T-cell (primary cell): ENCODE measurements at regions not wholly inside any gene's neighbourhood (a gene's known extent, or its start where the extent isn't known, plus 50 kb on each side); places are given as distances from the start of the nearest gene placed in this dataset.
"Not testable (repeated sequence)": the region's sequence is repeated elsewhere in the genome, so short reads cannot be mapped to it uniquely, and the experiment has no call there.

Experiments
- ATAC-seq, 4 experiments: fragments of 200-7000 bp in 3 of 4; fragments of 150-1000 bp in 1 of 4; cut with Tn5 transposase; replicated peaks in 1 of 4; 1 replicate in 3 of 4; 2 replicates in 1 of 4; pipeline ENCODE4 v1.10.0; 2021; ENCODE audit warnings: moderate library complexity in 3 of 4, mild to moderate bottlenecking in 2 of 4, moderate number of reproducible peaks in 1 of 4
- CTCF ChIA-PET, 2 donors: fragments of 300-600 bp; sonication (Branson Sonifier 250); formaldehyde crosslinking; loops; one replicate each; lab custom pipeline; 2022; ENCODE audit warnings: antibody characterized with exemption in 2 of 2; lab: Charles Lee
- POLR2A ChIA-PET, 2 donors: fragments of 300-600 bp; sonication (Branson Sonifier 250); formaldehyde crosslinking; loops; one replicate each; lab custom pipeline; 2022; ENCODE audit warnings: antibody characterized with exemption in 2 of 2; lab: Charles Lee
- DNase-seq, 35 experiments: peaks; one replicate each; pipeline versions ENCODE4 v3.0.0 to v3.0.0-alpha.2; 2013 to 2023
- H3K27ac ChIP-seq: one replicate; pipeline ENCODE4 v1.5.1; 2013; ENCODE audit warnings: low read length
- H3K27me3 ChIP-seq, 2 experiments: replicated peaks in 1 of 2; 1 replicate in 1 of 2; 2 replicates in 1 of 2; pipeline versions ENCODE4 v1.6.1 to v1.7.0; 2013; ENCODE audit warnings: low read length in 1 of 2, mixed read lengths in 1 of 2; ENCODE audit not compliant: control insufficient read depth in 2 of 2, insufficient read depth in 2 of 2; ENCODE audit errors: extremely low read depth in 1 of 2
- H3K36me3 ChIP-seq, 2 donors: 1 replicate in 1 of 2; 2 replicates in 1 of 2; pipeline versions ENCODE4 v1.6.1 to v1.7.0; 2013; ENCODE audit warnings: low read length in 1 of 2; ENCODE audit not compliant: control insufficient read depth in 2 of 2, insufficient read depth in 1 of 2; ENCODE audit errors: extremely low read depth in 1 of 2
- H3K4me1 ChIP-seq, 2 experiments: 1 replicate in 1 of 2; 2 replicates in 1 of 2; pipeline versions ENCODE4 v1.6.1 to v1.7.0; 2013; ENCODE audit warnings: low read length in 2 of 2, mixed read lengths in 1 of 2; ENCODE audit not compliant: insufficient read depth in 2 of 2, control insufficient read depth in 1 of 2; ENCODE audit errors: extremely low read depth in 1 of 2
- H3K4me3 ChIP-seq, 2 donors: 1 replicate in 1 of 2; 2 replicates in 1 of 2; pipeline versions ENCODE4 v1.5.1 to v1.7.0; 2013; ENCODE audit warnings: mild to moderate bottlenecking in 2 of 2, low read length in 1 of 2, moderate library complexity in 1 of 2; ENCODE audit not compliant: control insufficient read depth in 1 of 2; ENCODE audit errors: extremely low read depth in 1 of 2
- H3K9me3 ChIP-seq: 2 replicates; pipeline ENCODE4 v1.7.0; 2013
- H3K27ac Mint-ChIP-seq, 2 donors: one replicate each; pipeline ENCODE4 v1.8.0; 2020 to 2021; ENCODE audit warnings: mild to moderate bottlenecking in 2 of 2, mixed read lengths in 2 of 2
- H3K27me3 Mint-ChIP-seq, 2 donors: one replicate each; pipeline ENCODE4 v1.8.0; 2021 to 2022; ENCODE audit warnings: mixed read lengths in 2 of 2
- H3K36me3 Mint-ChIP-seq: one replicate; pipeline ENCODE4 v1.8.0; 2021; ENCODE audit warnings: mixed read lengths
- H3K4me1 Mint-ChIP-seq, 3 donors: one replicate each; pipeline ENCODE4 v1.8.0; 2020 to 2022; ENCODE audit warnings: mixed read lengths in 3 of 3, mild to moderate bottlenecking in 1 of 3
- H3K4me3 Mint-ChIP-seq, 3 donors: one replicate each; pipeline ENCODE4 v1.8.0; 2020 to 2022; ENCODE audit warnings: mild to moderate bottlenecking in 3 of 3, mixed read lengths in 3 of 3, moderate library complexity in 3 of 3
- H3K9me3 Mint-ChIP-seq, 3 donors: one replicate each; pipeline ENCODE4 v1.8.0; 2020 to 2022; ENCODE audit warnings: mixed read lengths in 3 of 3
- WGBS: methylation state at CpG from one replicate; pipeline ENCODE4 v1.1.5; 2013; ENCODE audit warnings: missing lambda C conversion rate; ENCODE audit not compliant: insufficient coverage; 5-methylcytosine and 5-hydroxymethylcytosine counted together

DNA sequence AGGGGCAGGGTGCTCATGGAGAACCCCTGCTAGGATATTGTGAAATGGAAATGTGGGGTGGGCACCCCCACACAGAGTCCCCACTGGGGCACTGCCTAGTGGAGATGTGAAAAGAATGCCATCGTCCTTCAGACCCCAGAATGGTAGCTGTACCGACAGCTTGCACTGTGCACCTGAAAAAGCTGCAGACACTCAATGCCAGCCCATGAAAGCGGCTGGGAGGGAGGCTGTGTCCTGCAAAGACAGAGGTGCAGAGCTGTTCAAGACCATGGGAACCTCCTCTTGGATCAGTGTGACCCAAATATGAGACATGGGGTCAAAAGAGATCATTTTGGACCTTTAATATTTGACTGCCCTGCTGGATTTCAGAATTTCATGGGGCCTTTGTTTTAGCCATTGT is 724.2 kb downstream of the FOXD4L5 start:
- CTCF ChIA-PET, H3K36me3 Mint-ChIP-seq, H3K9me3 ChIP-seq: not testable (repeated sequence)

More for the DNA sequence above, 724.2 kb downstream of the FOXD4L5 start:
- H3K4me1 ChIP-seq, H3K27me3 ChIP-seq, ATAC-seq, H3K27me3 Mint-ChIP-seq, POLR2A ChIA-PET, H3K4me3 ChIP-seq, H3K9me3 Mint-ChIP-seq, H3K4me1 Mint-ChIP-seq, H3K27ac Mint-ChIP-seq, H3K4me3 Mint-ChIP-seq, H3K36me3 ChIP-seq, H3K27ac ChIP-seq: not testable (repeated sequence)
- WGBS, result no CpG with 5 or more reads among the region's 3 CpGs
- DNase-seq, result peak in 1 of 35 experiments; percentile 0
